KOPT-K1 (cell line): ENCODE measurements at regions not wholly inside any gene's neighbourhood (a gene's known extent, or its start where the extent isn't known, plus 50 kb on each side); places are given as distances from the start of the nearest gene placed in this dataset.

Experiments used
- H3K27ac ChIP-seq: fragments of 200-600 bp; sonication (generic); 2 replicates; pipeline ENCODE4 v1.5.1; 2016; ENCODE audit warnings: antibody characterized with exemption, mild to moderate bottlenecking, low read depth, low read length; ENCODE audit not compliant: poor library complexity, severe bottlenecking
- H3K36me3 ChIP-seq: fragments of 200-600 bp; sonication (generic); 2 replicates; pipeline ENCODE4 v1.5.1; 2017; ENCODE audit warnings: antibody characterized with exemption, mild to moderate bottlenecking, low read length, moderate library complexity; ENCODE audit not compliant: insufficient read depth
- H3K9me3 ChIP-seq: fragments of 200-600 bp; sonication (generic); 2 replicates; pipeline ENCODE4 v1.5.1; 2017; ENCODE audit warnings: antibody characterized with exemption, low read length, mild to moderate bottlenecking; ENCODE audit not compliant: insufficient read depth, poor library complexity, severe bottlenecking

DNA sequence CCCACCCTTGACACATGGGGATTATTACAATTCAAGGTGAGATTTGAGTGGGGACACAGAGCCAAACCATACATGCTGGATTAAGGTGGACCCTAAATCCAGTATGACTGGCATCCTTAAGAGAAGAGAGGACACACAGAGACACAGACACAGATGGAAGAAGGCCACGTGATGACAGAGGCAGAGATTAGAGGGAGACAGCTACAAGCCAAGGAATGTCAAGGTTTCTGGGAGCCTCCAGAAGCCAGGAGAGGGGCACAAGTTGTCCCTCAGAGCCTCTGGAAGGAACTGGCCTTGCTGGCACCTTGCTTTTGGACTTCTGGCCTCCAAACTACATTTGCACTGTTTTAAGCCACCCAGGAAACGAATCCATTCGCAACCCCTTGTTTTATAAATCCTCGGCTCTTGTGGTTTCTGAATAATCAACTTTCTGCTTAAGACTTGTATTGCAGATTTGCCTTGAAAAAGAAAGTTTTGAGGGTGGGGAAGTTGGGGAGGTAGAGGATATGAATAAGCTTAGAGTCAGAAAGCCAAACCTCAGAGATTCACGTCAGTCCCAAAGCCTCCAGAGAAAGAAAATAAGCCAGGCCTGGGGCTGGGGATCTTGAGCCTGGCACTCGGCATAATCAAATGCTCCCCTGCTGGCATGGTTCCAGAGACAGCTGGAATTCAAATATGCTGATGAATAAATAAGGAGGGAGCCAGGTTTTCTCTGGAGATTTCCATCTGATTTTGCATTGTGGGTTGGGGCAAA lies 224.2 kb upstream of the PWP1 start:
- no peaks in the 10 kb centered on the region for H3K36me3 ChIP-seq
- peaks cover 17% of the 10 kb centered on the region for H3K9me3 ChIP-seq
- H3K27ac ChIP-seq: no peak overlapping the region

DNA sequence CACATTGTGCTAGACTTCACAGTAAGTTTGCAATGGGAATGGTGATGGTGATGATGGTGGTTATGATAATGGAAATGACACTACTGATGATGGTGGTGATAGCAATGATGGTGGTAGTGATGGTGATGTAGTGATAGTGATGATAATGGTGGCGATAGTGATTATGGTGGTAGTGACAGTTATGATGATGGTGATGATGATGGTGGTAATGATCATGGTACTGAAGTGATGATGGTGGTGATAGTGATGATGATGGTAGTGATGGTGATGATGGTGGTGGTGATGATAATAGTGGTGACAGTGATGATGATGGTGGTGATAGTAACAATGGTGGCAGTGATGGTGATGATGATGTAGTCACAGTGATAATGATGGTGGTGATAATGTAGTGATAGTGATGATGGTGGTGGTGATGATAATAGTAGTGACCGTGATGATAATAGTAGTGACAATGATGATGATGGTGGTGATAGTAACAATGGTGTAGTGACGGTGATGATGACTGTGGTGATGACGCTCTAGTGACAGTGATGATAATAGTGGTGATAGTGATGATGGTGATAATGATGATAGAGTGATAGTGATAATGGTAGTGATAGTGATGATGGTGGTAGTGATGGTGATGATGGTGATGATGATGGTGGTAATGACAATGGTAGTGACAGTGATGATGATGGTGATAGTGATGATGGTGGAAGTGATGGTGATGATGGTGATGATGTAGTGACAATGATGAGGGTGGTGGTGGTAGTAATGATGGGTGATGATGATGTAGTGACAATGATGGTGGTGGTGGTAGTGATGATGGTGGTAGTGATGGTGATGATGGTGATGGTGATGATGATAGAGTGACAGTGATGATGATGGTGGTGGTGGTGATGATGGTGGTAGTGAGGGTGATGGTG lies 222.9 kb upstream of the PWP1 start:
- no peak overlapping the region for H3K27ac ChIP-seq
- peaks cover 17% of the 10 kb centered on the region for H3K9me3 ChIP-seq

DNA sequence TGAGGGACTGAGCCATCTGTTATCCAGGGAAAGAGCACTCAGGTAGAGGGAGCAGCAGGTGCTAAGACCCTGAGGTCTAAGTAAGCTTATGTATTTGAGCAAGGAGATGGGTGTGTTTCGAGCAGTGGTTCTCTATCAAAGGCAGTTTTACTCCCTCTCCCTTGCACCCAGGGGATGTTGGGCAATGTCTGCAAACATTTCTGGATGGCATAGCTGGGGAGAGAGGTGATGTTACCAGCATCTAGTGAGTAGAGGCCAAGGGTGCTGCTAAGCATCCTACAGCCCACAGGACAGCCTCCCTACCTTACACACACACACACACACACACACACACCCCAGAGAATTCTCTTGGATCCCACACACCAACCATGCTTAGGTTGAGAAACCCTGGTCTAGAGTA lies 221.0 kb upstream of the PWP1 start:
- Histone ChIP-seq H3K27ac (no peak overlapping the region), H3K9me3 (peaks cover 17% of the 10 kb centered on the region), H3K36me3 (no peaks in the 10 kb centered on the region)

More for the DNA sequence above, 222.9 kb upstream of the PWP1 start:
- no peaks in the 10 kb centered on the region for H3K36me3 ChIP-seq

DNA sequence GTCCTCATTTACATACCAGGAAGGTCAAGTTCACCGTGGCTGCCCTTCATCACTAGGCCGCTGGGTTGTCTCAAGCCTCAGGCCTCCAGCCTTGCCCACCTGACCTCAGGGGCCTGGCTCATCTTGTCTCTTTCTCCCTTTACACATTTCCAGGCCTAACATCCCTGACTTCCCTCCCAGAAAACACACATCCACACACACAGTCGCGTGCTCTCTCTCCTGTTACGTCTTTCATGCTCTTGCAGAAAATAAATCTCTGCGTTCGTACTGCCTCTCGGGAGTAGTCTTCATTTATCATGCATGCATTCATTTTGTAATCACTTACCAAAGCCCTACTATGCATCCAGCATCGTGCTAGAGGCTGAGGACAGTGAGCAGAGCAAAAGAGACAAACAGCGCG lies 220.0 kb upstream of the PWP1 start:
- H3K36me3 ChIP-seq: no peaks in the 10 kb centered on the region
- no peak overlapping the region for H3K27ac ChIP-seq
- H3K9me3 ChIP-seq: peaks cover 10% of the 10 kb centered on the region

DNA sequence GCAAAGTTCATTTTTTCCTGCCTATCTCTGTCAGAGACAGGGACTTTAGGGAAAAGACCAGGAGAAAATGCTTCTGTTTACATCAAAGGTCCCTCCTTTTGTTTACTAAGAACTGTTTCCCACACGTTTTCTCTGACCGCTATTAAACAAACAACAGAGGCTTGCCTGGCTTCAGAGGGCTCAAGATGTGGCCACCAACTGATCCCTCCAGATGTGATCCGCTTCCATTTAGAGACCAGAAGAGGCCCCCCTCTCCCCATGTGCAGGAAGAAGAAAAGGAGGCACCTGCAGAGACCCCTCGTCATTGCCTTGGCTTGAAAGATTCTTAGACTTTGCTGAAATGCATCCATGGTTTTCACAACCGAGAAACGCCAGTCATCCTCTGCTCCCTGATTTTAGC lies 217.9 kb upstream of the PWP1 start:
- Histone ChIP-seq H3K36me3 (no peaks in the 10 kb centered on the region), H3K9me3 (no peaks in the 10 kb centered on the region), H3K27ac (no peak overlapping the region)

DNA sequence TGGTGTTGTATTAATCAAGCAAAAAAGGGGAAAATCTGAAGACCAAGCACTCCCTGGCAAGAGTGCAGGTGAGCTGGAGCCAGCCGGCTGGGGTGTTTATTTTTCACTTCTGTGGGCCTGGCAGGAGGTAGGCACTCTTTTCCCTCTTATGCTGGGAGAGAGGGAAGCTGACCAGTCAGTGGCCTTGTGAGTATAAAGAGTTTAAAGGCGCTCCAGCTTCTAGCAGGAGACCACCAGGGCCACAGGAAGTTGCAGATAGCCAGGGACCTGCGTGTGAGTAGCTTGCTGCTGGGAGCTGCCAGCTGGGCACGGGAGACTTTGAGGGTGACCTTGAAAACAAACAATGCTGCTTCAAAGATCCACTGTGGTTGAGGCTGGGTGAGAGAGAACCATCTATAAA lies 217.4 kb upstream of the PWP1 start:
- Histone ChIP-seq H3K9me3 (no peaks in the 10 kb centered on the region), H3K27ac (no peak overlapping the region), H3K36me3 (no peaks in the 10 kb centered on the region)

DNA sequence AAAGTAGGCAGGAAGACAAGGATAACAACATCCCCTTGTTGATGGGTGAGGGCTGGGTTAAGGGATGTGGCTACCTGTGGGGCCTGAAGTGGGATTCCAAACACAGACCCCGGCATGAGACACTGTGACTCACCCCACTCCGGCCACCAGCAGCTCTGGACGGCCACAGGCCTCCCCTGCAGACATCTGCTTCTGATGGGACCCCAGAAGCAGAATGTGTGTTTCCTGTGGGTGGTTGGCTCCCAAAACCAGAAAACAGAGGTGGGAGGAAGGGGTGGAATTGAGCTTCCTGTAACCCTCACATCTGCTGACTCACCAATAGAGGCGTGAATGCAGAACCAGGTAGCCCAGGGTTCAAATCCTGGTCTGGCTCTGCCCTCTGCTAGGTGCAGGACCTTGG lies 216.6 kb upstream of the PWP1 start:
- Histone ChIP-seq H3K9me3 (no peaks in the 10 kb centered on the region), H3K36me3 (no peaks in the 10 kb centered on the region), H3K27ac (no peak overlapping the region)

DNA sequence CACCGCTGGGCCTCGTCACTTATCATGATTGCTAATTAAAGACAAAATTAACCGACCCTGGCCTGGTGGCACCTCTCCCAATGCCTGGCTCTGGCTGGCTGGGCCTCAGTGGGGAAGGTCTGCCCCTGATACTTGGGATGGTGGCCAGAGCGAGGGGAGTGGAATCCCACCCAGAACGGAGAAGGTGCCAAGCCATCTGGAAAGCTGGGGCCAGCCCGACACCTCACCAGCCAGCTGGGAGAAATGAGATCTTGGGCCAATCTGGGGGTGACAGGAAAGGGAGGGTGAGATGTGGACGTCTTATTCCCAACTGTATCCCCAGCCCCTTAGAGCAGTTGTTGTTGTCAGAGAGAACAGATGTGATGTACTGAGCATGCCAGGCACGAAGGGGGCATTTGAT lies 215.0 kb upstream of the PWP1 start:
- Histone ChIP-seq H3K9me3 (no peaks in the 10 kb centered on the region), H3K27ac (no peak overlapping the region), H3K36me3 (no peaks in the 10 kb centered on the region)

DNA sequence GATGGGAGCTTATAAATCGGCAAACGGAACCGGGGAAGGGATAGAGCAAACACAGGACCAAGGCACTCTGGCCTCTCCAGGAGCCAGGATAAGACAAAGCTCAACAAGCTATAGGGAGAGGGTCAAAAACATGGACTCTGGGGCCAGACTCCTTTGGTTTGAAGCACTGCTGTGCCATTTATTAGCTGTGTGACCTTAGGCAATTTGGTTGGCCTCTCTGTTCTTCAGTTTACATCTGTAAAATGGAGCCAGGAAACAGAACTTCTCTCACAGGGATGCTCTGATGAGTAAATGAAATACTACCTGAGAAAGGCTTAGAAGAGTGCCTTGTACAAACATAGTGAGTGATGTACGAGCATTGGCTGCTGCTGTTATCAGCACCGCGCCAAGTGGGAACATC lies 213.3 kb upstream of the PWP1 start:
- Histone ChIP-seq H3K27ac (no peak overlapping the region), H3K9me3 (no peaks in the 10 kb centered on the region)

DNA sequence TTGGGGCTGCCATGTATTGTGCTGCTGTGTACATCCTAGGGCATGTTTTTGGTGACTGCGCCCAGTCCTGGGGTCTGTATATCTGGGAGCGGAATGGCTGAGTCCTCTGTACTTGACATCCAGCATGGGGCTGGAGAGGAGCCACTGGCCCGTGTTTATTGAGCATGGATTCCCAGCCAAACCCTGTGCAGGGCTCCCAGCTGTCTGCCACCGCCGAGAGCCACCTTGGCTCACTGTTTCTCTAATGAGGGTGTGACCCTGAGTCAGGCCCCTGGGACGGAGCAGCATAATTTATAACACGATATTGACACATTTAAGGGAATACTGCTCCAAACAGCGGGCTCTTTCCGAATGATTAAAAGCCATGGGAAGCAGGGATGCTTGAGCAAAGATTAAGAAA lies 211.5 kb upstream of the PWP1 start:
- Histone ChIP-seq H3K9me3 (no peaks in the 10 kb centered on the region), H3K27ac (no peak overlapping the region), H3K36me3 (no peaks in the 10 kb centered on the region)

More for the DNA sequence above, 213.3 kb upstream of the PWP1 start:
- no peaks in the 10 kb centered on the region for H3K36me3 ChIP-seq

DNA sequence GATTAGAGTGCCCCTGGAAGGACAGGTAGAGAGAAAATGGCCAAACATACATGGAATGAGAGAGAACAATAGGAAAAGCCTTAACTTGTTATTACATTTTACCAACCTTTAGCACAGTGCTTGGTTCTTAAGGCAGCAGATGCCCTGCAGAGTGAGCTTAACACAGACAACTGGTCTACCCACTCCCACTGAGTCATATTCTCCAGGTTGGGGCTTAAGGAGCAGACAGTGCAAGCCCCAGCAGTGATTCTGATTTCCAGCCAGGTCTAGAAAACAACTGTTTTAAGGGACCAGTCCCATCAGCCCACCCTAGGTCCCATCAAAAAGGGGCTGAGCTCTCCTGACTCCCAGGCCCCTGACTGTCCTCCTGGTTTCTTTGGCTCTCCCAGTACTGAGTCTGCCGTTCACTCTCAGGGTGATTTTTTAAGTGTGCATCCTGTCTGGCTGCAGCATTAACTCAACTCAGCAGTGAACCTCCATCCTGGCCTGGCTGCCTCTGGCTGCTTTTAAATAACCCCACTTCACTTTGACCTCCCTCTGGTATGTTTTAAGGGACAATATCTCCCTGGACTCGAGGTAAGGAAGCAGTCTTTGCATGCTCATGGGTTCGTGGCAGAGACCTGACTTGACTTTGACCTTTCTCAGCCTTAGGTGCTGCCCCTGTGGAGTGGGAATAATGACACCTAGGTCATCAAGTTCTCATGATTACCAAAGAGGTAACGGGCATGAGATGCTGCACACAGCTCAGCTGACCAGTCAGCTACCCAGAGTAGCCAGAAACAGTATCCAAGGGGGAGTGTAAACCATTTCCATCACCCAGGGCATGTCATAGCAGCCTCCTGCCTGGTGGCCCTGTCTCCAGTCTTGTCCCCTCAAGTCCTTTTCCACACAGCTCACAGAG lies 210.7 kb upstream of the PWP1 start:
- Histone ChIP-seq H3K36me3 (no peaks in the 10 kb centered on the region), H3K9me3 (no peaks in the 10 kb centered on the region), H3K27ac (no peak overlapping the region)

DNA sequence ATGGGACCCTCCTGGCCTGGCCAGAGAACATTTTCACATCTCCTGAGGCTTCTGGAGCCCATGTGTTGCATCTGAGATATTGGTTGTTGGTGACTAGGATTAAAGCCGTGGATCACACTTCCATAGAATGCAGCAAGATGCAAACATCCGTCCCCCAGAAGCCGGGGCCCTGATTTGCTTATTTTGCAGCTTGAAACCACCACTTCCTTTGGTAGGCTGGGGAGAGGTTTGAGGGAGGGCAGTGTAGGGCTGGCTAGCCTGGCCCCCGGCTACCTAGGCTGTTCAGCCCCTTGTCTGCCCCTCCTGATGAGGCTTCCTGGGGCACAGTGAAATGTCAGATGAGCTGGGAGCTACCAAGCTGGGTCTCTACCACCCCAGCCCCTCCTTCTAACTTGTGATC lies 209.7 kb upstream of the PWP1 start:
- Histone ChIP-seq H3K9me3 (no peaks in the 10 kb centered on the region), H3K27ac (no peak overlapping the region), H3K36me3 (no peaks in the 10 kb centered on the region)

DNA sequence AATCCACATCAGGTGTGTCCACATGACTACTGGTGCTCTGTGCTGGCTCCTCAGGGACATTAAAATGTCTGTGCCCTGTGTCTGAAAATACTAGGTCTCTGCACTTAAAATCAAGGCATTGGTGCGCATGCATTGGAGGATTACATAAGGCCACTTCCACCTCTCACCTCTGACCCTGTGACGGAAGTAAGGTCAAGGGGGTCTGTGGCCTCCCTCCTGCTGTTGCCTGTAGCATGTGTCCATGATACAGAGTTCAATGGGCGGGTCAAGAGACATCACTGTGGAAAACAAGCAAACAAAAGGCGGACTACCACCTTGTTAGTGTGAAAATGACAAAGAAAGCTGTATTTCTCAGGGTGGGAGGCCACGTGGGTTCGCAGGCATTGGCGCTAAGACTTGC lies 208.6 kb upstream of the PWP1 start:
- Histone ChIP-seq H3K27ac (no peak overlapping the region), H3K9me3 (no peaks in the 10 kb centered on the region), H3K36me3 (no peaks in the 10 kb centered on the region)

DNA sequence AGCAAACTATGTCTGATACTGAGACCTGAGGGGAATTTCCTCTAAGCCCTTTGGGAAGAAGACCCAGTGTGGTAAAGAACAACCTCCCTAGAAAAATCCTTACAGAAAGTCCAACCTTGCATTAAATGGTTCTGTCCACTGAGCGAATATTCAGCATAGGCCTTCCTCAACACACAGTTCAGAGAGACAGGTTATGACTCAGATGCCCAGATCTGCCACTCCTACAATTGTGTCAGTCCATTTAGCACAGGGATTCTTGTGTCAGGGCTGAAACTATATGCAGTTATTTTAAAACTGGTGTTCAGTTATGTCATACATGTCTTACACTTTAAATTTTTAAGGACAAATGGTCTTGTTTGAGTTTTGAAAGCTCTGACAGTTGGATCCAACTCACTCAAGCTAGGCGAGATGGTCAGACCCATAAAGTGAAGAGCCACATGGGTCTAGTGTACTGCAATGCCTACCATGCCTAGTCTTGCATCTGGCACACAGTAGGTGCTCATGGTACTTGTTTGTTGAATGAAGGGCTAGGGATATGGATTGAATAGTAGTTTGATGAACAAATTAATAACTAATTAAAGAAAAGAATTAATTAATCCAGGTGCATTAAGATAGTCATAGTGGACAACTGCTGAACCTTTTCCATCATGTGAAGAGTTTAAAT lies 207.5 kb upstream of the PWP1 start:
- H3K9me3 ChIP-seq: no peaks in the 10 kb centered on the region
- no peak overlapping the region for H3K27ac ChIP-seq
- H3K36me3 ChIP-seq: no peaks in the 10 kb centered on the region
